ENCODE measurements at regions not wholly inside any gene's neighbourhood (a gene's known extent, or its start where the extent isn't known, plus 50 kb on each side); places are given as distances from the start of the nearest gene placed in this dataset.

DNA sequence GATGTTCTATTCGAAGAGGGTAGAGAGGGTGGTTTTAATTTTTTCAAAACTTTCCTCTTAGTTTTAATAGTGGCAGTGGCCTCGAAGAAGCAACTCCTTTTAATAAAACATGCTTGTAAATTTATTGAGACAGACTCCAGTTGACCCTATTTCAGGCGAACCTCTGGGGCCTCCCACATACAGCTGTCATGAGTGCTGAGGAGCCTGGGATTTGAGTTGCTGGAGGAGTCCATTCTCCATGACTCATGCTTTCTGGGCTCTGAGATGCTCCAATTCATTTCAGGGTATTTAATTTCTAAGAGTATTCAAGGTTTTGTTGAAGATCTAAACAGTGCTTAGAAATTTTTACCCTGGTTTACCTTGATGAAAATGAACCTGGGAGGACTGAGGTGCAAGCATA, 580.4 kb downstream of the CBLN4 start:
- TF ChIP-seq, protein P1, sequence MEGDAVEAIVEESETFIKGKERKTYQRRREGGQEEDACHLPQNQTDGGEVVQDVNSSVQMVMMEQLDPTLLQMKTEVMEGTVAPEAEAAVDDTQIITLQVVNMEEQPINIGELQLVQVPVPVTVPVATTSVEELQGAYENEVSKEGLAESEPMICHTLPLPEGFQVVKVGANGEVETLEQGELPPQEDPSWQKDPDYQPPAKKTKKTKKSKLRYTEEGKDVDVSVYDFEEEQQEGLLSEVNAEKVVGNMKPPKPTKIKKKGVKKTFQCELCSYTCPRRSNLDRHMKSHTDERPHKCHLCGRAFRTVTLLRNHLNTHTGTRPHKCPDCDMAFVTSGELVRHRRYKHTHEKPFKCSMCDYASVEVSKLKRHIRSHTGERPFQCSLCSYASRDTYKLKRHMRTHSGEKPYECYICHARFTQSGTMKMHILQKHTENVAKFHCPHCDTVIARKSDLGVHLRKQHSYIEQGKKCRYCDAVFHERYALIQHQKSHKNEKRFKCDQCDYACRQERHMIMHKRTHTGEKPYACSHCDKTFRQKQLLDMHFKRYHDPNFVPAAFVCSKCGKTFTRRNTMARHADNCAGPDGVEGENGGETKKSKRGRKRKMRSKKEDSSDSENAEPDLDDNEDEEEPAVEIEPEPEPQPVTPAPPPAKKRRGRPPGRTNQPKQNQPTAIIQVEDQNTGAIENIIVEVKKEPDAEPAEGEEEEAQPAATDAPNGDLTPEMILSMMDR (IDR thresholded peaks at IDR 0.05) = no peak
- TF ChIP-seq POLR2A (IDR thresholded peaks at IDR 0.05) (no peak), EP300 (IDR thresholded peaks at IDR 0.05) (no peak)
